ENCODE measurements at regions not wholly inside any gene's neighbourhood (a gene's known extent, or its start where the extent isn't known, plus 50 kb on each side); places are given as distances from the start of the nearest gene placed in this dataset.

- no peak for ATAC-seq
- H3K36me3 ChIP-seq (ENCODE audit: low read depth): no peaks in the 10 kb centered on the region
- H3K4me3 ChIP-seq: no peak overlapping the region
- DNase-seq: no peak
- TF ChIP-seq, protein P1, sequence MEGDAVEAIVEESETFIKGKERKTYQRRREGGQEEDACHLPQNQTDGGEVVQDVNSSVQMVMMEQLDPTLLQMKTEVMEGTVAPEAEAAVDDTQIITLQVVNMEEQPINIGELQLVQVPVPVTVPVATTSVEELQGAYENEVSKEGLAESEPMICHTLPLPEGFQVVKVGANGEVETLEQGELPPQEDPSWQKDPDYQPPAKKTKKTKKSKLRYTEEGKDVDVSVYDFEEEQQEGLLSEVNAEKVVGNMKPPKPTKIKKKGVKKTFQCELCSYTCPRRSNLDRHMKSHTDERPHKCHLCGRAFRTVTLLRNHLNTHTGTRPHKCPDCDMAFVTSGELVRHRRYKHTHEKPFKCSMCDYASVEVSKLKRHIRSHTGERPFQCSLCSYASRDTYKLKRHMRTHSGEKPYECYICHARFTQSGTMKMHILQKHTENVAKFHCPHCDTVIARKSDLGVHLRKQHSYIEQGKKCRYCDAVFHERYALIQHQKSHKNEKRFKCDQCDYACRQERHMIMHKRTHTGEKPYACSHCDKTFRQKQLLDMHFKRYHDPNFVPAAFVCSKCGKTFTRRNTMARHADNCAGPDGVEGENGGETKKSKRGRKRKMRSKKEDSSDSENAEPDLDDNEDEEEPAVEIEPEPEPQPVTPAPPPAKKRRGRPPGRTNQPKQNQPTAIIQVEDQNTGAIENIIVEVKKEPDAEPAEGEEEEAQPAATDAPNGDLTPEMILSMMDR (IDR thresholded peaks at IDR 0.05): no peak
- H3K4me1 ChIP-seq (ENCODE audit: low read depth): no peaks in the 10 kb centered on the region
- no peaks in the 10 kb centered on the region for H3K9me3 ChIP-seq
- intact Hi-C loops (cut with DNase I, micrococcal nuclease): no loop called here
Observed at GRCh38 chr1:167152192-167152876, 58.5 kb downstream of the STYXL2 start.

DNA sequence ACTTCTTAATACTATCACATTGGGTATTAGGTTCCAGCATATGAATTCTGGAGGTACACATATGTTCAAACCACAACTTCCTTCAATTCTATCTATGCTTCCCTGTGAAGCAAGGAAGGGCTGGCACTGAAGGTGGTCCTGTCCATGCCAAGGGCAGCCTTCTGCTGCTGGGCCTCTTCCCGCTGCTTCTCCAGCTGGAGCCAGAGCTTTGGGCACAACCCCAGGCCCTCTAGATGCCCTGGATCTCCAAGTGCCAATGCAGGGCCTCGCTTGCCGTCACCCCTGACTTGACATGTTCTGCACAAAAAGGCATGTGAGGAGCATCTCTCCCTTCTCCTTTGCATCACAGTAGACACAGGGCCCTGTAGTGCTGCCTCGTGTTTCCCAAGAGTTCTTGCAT lies 62.6 kb downstream of the STYXL2 start:
- H3K9me3 ChIP-seq: no peaks in the 10 kb centered on the region
- no peak for ATAC-seq
- H3K4me3 ChIP-seq: no peak overlapping the region

DNA sequence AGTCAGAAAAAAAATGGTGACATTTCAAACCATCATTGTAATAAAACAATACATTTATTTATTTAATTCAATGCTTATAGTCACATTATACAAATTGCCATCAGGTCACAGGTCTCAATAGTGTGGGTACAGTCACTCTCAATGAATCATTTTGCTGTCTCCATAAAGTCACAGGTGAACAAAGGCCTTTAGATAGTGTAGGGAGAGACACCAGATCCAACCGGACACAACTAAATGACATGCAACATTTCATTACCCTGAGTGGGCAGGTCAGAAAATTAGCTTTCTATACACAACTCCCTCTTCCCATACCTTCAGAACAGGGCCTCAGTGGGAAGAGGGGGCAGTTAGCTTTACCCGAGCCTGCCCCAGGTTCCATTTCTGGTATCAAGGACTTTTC lies 63.2 kb downstream of the STYXL2 start:
- DNase-seq: no peak

More for the DNA sequence above, 62.6 kb downstream of the STYXL2 start:
- TF ChIP-seq, protein P1 (IDR thresholded peaks at IDR 0.05): no peak
- H3K4me1 ChIP-seq (ENCODE audit: low read depth): no peaks in the 10 kb centered on the region
- no peak for DNase-seq
- H3K36me3 ChIP-seq (ENCODE audit: low read depth): no peaks in the 10 kb centered on the region
- intact Hi-C loops (cut with DNase I, micrococcal nuclease): no loop called here

DNA sequence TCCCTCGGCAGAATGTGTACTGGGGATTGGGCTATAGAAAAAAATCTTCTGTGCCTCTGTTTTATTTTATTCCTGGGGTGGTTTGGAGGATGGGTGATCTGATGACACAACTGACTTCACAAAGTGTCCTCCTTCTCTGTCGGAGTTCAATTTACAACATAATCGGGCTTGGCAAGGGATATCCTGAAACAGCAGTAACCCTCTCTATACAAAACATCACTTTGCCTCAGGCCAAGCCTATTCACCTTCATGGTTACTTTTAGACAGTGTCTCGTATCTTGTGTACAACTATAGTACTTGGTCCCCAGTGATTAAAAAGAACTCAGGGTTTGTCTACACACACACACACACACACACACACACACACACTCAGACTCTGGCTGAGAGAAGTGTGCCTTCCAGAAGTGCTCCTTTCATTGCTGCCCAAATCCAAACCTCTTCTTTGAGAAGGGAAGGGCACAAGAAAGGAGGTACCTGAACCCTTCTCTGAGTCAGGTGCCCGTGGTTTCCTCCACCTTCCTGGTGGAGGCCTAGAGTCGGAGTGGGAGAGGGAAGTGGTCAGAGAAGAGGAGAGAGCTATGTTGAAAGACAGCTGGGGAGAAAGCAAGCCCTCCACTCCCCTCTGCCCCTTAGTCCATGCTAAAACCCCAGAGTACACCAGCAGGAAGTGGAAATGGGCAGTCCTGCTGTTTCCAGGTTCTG lies 62.4 kb upstream of the POU2F1 start:
- intact Hi-C loops (cut with DNase I, micrococcal nuclease): no loop called here
- TF ChIP-seq, protein P1 (IDR thresholded peaks at IDR 0.05): no peak
- DNase-seq (no peak), ATAC-seq (no peak)
- Histone ChIP-seq H3K36me3 (ENCODE audit: low read depth) (no peaks in the 10 kb centered on the region), H3K4me3 (no peak overlapping the region), H3K9me3 (no peaks in the 10 kb centered on the region), H3K4me1 (ENCODE audit: low read depth) (peaks cover 6% of the 10 kb centered on the region)

More for the DNA sequence above, 63.2 kb downstream of the STYXL2 start:
- peaks cover 2% of the 10 kb centered on the region for H3K4me1 ChIP-seq (ENCODE audit: low read depth)
- intact Hi-C loops (cut with DNase I, micrococcal nuclease): no loop called here
- no peak overlapping the region for H3K4me3 ChIP-seq
- peak; percentile 88 for ATAC-seq
- H3K36me3 ChIP-seq (ENCODE audit: low read depth): no peaks in the 10 kb centered on the region
- TF ChIP-seq, protein P1 (IDR thresholded peaks at IDR 0.05): no peak
- H3K9me3 ChIP-seq: no peaks in the 10 kb centered on the region

DNA sequence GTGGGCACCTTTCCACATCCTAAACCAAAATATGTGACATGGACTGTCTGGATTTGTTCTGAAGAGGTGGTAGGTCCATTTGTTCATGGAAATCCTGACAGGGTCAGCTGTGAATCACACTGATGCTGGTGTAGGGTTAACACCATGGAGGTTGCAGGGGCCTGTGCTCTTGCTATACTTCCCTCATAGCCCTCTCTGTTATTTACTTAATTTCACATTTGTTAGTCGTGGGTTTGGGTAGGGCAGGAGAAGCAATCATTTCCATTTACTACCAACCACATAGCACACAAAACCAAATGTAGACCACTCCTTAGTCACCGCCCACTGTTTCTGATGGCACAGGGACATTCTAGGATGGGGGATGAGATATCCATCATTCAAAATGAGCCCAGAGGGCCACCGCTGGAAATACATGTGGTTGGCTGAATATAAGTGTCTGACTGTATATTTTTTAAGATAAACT lies 61.8 kb upstream of the POU2F1 start:
- no peak for ATAC-seq
- intact Hi-C loops (cut with DNase I, micrococcal nuclease): no loop called here

More for the DNA sequence above, 61.8 kb upstream of the POU2F1 start:
- TF ChIP-seq, protein P1 (IDR thresholded peaks at IDR 0.05): no peak
- Histone ChIP-seq H3K4me1 (ENCODE audit: low read depth) (peaks cover 6% of the 10 kb centered on the region), H3K9me3 (no peaks in the 10 kb centered on the region), H3K4me3 (no peak overlapping the region), H3K36me3 (ENCODE audit: low read depth) (no peaks in the 10 kb centered on the region)
- DNase-seq: no peak
